ENCODE measurements at regions not wholly inside any gene's neighbourhood (a gene's known extent, or its start where the extent isn't known, plus 50 kb on each side); places are given as distances from the start of the nearest gene placed in this dataset.

- TF ChIP-seq EZH2 (IDR thresholded peaks at IDR 0.05; ENCODE audit: borderline replicate concordance, low read depth, low read length, poor library complexity, severe bottlenecking) (no peak), CTCF (conservative IDR thresholded peaks at IDR 0.05; ENCODE audit: low read depth, low read length) (no peak)
- Histone ChIP-seq H3K36me3 (ENCODE audit: insufficient read depth, low read length, poor library complexity, severe bottlenecking) (no peaks in the 10 kb centered on the region), H3K4me1 (ENCODE audit: insufficient read depth, low read length, poor library complexity, severe bottlenecking) (no peaks in the 10 kb centered on the region), H3K9me3 (ENCODE audit: low read depth, low read length, poor library complexity, severe bottlenecking) (no peaks in the 10 kb centered on the region), H3K4me3 (ENCODE audit: low read depth, low read length, poor library complexity, severe bottlenecking) (no peak overlapping the region), H3K27ac (ENCODE audit: low read depth, low read length, poor library complexity, severe bottlenecking) (no peak overlapping the region), H3K27me3 (replicated peaks; ENCODE audit: insufficient read depth, low read depth, low read length, poor library complexity) (peaks cover 31% of the 10 kb centered on the region)
- ChIA-PET POLR2A (ENCODE audit: low non-redundant PET) (no interaction called here), CTCF (no interaction called here)
- intact Hi-C loops (cut with micrococcal nuclease; ENCODE audit: unreplicated experiment), result no loop called here
- no peak for DNase-seq (ENCODE audit: low spot score)
- no TSS peak for BruUV-seq (replicated peaks)
Observed at GRCh38 chr1:9183898-9184297, 50.7 kb upstream of the H6PD start.

- peaks cover 31% of the 10 kb centered on the region for H3K27me3 ChIP-seq (replicated peaks; ENCODE audit: insufficient read depth, low read depth, low read length, poor library complexity)
- no peak overlapping the region for H3K27ac ChIP-seq (ENCODE audit: low read depth, low read length, poor library complexity, severe bottlenecking)
- H3K36me3 ChIP-seq (ENCODE audit: insufficient read depth, low read length, poor library complexity, severe bottlenecking), result no peaks in the 10 kb centered on the region
- no peak overlapping the region for H3K4me3 ChIP-seq (ENCODE audit: low read depth, low read length, poor library complexity, severe bottlenecking)
- POLR2A ChIA-PET (ENCODE audit: low non-redundant PET), result no interaction called here
- no peaks in the 10 kb centered on the region for H3K9me3 ChIP-seq (ENCODE audit: low read depth, low read length, poor library complexity, severe bottlenecking)
- intact Hi-C loops (cut with micrococcal nuclease; ENCODE audit: unreplicated experiment), result no loop called here
- DNase-seq (ENCODE audit: low spot score), result no peak
- no peaks in the 10 kb centered on the region for H3K4me1 ChIP-seq (ENCODE audit: insufficient read depth, low read length, poor library complexity, severe bottlenecking)
- TF ChIP-seq EZH2 (IDR thresholded peaks at IDR 0.05; ENCODE audit: borderline replicate concordance, low read depth, low read length, poor library complexity, severe bottlenecking) (no peak), CTCF (conservative IDR thresholded peaks at IDR 0.05; ENCODE audit: low read depth, low read length) (no peak)
- CTCF ChIA-PET, result no interaction called here
- no TSS peak for BruUV-seq (replicated peaks)
Observed at GRCh38 chr1:9184749-9185148, 49.8 kb upstream of the H6PD start.

Measured in A673 (cell line).